ENCODE measurements at regions not wholly inside any gene's neighbourhood (a gene's known extent, or its start where the extent isn't known, plus 50 kb on each side); places are given as distances from the start of the nearest gene placed in this dataset.
"Not testable (repeated sequence)": the region's sequence is repeated elsewhere in the genome, so short reads cannot be mapped to it uniquely, and the experiment has no call there.

GRCh38 chrX:140229191-140229590 is 263.9 kb upstream of the CXorf66 start:
- no peak for DNase-seq (ENCODE audit: low read depth)
- no peak for TF ChIP-seq CTCF (IDR thresholded peaks at IDR 0.05; ENCODE audit: insufficient read depth, low read depth, low read length)
- H3K4me3 ChIP-seq (ENCODE audit: low read depth, low read length), result no peak overlapping the region

- DNase-seq (ENCODE audit: low read depth); H3K4me3 ChIP-seq (ENCODE audit: low read depth, low read length): not testable (repeated sequence)
These were observed 260.7 kb upstream of the CXorf66 start for GRCh38 chrX:140226037-140226436.

- not testable (repeated sequence) for DNase-seq (ENCODE audit: low read depth); H3K4me3 ChIP-seq (ENCODE audit: low read depth, low read length)
These were observed 250.6 kb upstream of the CXorf66 start for GRCh38 chrX:140215894-140216293.

GRCh38 chrX:140214518-140214917 is 249.2 kb upstream of the CXorf66 start:
- H3K4me3 ChIP-seq (ENCODE audit: low read depth, low read length); DNase-seq (ENCODE audit: low read depth): not testable (repeated sequence)

- TF ChIP-seq CTCF (IDR thresholded peaks at IDR 0.05; ENCODE audit: insufficient read depth, low read depth, low read length), result no peak
- no peak for DNase-seq (ENCODE audit: low read depth)
- H3K4me3 ChIP-seq (ENCODE audit: low read depth, low read length), result no peak overlapping the region
These were observed 241.3 kb upstream of the CXorf66 start for GRCh38 chrX:140206657-140207056.

GRCh38 chrX:140190441-140191108 is 225.3 kb upstream of the CXorf66 start:
- TF ChIP-seq CTCF (IDR thresholded peaks at IDR 0.05; ENCODE audit: insufficient read depth, low read depth, low read length), result no peak
- H3K4me3 ChIP-seq (ENCODE audit: low read depth, low read length), result no peak overlapping the region
- DNase-seq (ENCODE audit: low read depth), result no peak

- peak; percentile 23 for DNase-seq (ENCODE audit: low read depth)
- no peak overlapping the region for H3K4me3 ChIP-seq (ENCODE audit: low read depth, low read length)
- no peak for TF ChIP-seq CTCF (IDR thresholded peaks at IDR 0.05; ENCODE audit: insufficient read depth, low read depth, low read length)
These were observed 215.3 kb upstream of the CXorf66 start for GRCh38 chrX:140180585-140180984.

GRCh38 chrX:140177821-140178220 is 212.5 kb upstream of the CXorf66 start:
- no peak overlapping the region for H3K4me3 ChIP-seq (ENCODE audit: low read depth, low read length)
- no peak for DNase-seq (ENCODE audit: low read depth)
- TF ChIP-seq CTCF (IDR thresholded peaks at IDR 0.05; ENCODE audit: insufficient read depth, low read depth, low read length), result no peak
